NCI-H345 (cell line): ENCODE measurements at regions not wholly inside any gene's neighbourhood (a gene's known extent, or its start where the extent isn't known, plus 50 kb on each side); places are given as distances from the start of the nearest gene placed in this dataset.

Experiments
- DNase-seq: peaks from one replicate; lab custom pipeline; 2025; lab: John Stamatoyannopoulos, UW

DNA sequence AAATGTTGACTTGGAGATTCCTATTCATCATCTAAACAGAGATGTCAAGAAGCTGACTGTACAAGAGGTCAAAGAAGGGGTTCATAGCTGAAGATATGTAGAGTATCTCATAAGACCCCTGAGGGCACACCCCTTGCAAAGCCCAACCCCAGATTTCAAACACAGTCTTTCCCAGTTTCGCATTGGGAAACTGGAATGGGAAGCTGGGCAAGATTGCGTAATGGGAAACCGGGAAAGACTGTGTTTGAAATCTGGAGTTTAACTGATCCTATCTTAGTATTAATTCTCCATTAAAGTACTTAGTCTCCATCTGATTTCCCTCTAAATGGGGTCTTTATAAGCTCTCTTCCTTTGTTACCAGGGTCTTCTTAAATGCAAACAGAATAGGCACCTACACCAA lies 99.5 kb downstream of the FAM76B start:
- no peak for DNase-seq

DNA sequence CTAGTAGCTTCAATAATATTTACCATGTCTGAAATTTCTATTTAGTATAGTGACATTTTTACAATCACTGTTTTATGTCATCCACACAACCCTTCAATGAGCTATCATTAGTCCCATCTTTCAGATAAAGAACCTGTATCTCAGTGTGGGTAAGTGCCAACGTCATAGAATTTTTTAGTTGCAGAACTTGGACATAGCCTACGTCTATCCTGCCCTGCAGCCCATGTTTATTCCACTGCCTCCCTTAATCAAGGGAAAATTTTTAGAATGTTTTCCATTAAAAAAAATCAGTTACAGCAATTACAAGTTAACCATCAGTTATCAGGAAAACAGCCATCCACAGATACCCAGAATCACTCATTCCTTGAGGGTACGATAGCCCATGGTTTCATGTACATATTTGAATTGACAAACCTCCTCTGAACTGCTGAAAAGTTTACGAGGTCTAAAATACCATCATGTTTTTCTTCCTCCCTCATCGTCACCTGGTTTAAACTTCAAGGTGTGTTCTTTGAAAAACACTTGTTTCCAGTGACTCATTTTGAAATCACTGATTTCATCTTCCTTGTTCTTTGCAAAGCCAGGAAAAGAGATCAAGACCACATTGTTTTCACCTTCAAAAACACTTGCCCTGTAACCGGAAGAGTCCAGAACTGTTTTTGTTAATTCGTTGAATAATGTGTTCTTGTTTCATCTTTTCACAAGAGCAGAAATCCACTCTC lies 100.9 kb downstream of the FAM76B start:
- no peak for DNase-seq

DNA sequence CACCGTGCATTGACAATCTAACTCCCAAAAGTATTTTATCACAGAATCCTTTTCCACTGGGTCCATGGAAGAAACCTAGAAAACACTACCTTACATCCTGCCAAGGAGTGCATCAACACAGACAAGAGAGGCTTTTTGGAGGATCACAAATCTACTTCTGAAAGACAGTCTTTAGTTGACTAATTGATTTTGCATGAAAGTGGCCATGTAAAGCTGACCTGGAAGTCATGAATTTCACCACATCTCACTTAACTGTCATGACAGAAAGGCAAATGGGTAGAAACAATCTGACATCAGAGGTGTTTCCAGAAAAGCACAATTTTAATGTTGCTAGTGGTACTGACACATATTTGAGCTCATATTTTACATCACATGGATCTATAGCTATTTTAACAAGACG lies 101.6 kb downstream of the FAM76B start:
- no peak for DNase-seq

DNA sequence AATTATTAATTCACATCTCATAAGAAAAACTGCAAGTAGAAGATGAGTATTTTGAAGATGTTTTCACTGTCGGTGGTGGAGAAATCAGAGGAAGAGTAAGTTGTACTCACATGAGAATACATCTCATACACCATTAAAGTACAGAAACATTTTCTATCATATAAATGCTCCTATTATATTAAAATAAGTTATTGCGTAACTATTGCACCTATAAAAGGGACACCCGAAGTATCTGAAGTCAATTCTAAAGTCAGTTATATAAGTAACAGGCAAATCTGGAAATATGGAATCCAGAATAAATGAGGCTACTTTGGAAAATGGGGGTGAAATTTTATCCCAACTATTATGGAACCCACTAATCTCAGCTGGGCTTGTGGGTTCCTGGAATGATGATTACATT lies 103.3 kb downstream of the FAM76B start:
- no peak for DNase-seq

DNA sequence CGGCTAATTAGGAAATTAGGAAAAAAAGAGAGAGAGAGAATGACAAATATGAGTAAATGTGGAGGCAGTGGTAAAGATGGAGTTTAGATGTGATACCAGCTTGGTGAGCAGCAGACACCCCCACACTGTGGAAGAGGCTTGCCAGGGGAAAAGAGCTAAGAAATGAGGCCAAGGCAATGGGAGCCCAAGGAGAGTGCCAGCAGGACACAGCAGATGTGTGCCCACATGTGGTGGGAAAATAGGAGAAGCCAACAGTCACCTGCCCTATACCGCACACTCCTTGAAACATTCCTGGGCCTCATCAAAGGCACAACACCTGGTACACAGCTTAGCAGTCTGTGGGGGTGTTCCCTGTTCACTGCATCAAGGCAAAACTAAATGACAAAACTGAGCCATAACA lies 104.9 kb downstream of the FAM76B start:
- DNase-seq: no peak

DNA sequence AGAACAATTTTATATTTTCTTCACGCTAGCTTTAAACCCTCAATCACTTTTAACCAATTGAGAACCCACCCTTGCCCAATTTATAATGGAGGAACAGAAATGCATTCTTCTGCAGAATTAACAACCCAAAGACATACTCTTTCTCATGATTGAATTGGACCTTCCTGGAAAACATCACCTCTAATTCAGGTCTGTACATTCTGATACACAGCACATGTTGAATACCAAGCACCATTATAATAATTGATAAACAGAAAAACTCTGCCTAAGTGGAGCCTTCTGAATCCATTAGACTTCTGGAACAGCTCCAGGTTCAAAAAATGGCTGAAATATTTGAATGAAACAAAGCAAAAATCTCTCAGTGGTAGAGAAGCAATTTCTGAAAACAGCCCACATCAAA lies 105.4 kb downstream of the FAM76B start:
- no peak for DNase-seq

DNA sequence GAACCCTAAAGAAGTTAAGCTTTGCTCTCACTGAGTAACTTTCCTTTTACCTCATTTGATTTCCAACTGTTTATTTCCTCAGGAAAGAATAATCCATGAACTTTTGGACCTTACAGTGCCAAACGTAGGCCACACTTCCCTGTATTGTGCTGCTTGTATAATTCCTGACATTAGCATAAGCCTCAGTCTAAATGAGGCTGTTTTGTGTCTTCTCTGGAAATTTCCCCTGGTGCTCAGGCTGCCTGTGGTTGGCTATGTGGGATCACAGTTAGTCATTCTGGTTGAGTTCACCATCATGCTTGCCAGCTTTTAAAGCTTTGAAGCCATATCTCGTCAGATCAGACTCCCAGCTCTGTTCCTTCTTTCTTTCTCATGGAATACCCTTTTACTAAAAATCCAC lies 107.0 kb downstream of the FAM76B start:
- no peak for DNase-seq

DNA sequence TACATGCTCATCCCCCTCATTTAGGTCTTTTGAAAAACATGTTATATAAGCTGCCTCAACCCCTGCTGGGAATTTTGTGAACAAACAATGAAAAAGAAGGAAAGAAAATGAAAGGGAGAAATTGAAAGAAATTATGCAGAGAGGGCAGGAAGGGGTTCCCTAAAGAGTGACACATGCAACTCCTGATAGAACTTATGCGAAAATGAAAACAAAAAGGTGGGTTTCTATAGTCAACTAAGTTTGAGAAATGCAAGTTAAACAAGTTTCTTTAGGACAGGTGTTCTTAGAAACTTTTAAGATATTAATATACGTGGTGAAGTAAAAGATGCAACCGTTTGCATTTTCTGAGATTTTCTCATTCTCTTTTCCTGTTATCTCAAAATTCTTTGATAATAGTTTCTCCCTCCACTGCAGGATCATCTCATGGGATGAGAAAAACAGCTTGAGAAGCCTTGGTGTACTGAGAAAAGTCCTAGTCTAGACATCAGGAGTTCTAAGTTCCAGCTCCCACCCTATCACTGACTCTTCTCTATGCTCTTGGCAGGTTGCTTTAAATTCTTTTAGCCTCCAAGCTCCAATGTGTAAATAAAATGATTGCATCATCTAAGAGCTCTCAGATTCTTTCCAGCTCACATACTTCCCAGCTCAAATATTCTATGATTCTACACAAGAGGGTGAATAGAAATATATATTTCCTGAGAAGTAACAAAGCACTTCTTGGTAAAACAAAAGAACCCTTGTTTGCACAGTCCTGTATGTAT lies 109.2 kb downstream of the FAM76B start:
- DNase-seq: no peak

DNA sequence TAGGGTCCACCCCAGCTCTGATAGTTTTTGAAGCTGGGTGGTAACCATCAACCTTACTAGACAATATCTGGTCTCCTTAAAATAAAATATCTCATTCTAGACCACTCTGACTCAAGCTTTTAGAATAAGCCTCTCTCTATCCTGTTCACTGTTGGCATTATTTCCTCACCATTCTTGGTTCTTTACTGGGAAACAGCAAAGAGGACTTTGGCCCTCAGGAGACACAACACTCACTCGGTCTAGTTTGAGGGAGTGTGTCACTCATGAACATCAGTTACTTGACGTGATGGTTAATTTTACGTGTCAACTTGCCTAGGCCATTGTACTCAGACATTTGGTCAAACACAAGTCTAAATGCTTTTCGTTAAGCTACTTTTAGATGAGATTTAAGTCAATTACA lies 110.6 kb downstream of the FAM76B start:
- DNase-seq: no peak

DNA sequence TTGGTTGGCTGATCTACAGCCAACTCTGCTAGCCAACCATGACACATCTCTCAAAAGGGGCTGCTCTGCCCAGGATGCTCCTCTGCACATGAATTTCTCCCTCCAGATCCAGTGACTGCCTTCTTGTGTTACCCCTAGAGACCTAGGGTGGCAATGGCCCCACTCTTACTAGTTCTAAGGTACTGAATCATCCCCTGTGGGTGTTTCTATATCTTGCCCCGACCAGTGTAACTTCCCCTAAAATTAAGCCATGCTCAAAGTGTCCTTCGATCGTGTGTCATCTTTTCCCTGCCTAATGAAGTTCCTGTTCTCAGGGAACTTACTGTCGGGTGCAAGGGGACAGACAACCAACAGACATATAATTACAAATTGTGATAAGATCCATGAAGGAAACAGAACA lies 113.3 kb downstream of the FAM76B start:
- DNase-seq: no peak

DNA sequence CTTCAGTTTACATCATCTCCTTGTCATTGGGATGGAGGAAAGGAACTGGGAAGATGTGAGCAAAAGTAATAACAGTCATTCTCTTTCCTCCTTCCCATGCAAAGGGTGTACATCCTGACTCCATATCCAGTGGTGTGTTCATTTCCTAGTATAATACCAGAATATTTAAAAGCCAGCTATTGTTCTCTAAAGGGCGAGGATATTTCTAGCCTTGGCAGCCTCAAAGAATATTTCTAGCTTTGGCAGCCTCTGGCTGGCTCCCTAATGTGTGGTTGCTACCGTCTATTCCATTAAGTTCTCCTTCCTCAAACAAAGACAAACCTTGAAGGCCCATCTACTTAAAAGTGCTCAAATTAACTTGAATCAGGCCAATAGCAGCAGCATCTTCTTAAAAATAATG lies 114.0 kb downstream of the FAM76B start:
- no peak for DNase-seq

DNA sequence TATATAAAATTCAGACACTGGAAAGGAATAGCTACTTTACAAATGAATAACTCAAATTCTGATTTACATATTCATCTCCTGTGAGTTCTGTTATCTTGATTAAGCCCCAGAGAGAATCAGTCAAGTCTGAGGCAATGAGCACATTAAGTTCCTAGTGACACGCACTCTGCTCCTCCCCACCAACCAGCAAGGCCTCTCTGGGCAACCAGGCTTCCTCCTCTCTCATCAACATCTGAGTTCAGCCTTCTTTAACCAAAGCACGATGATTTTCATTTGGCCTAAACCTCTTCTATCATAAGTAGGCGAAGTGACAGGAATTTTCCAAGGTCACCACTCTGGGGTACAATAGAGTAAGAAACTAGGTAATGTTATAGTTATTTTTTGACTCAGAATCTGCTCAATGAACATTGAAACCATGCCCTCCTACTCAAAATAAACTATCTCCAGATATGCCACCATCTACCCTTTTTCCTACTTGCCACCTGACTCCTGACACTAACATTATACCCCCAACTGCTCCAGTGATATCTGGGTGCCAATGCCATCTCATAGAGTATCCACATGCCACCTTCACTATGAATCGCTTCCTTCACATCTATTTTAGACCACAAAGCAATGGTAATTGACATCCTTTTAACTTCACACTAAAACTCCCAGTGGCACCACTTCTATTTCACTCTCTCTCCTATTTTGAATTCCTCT lies 114.8 kb downstream of the FAM76B start:
- no peak for DNase-seq

DNA sequence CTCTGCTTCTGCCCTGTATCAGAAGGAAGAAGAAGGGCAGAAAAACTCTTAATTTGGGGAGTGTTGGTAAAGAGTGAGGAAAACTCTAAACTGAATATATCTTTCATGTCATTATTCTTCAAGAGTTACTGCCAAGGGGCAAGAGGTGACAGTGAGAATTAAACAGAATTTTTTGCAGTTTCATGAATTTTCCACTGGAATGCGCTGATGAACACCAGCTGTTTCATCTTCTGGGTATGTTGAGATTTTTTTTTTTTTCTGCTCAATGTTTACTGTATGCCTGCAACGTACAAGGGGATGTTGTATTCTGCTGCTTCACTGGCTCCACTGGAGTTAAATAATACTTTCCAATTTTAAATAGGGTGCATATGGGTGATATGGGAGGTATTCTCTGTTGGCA lies 117.8 kb downstream of the FAM76B start:
- DNase-seq: no peak

DNA sequence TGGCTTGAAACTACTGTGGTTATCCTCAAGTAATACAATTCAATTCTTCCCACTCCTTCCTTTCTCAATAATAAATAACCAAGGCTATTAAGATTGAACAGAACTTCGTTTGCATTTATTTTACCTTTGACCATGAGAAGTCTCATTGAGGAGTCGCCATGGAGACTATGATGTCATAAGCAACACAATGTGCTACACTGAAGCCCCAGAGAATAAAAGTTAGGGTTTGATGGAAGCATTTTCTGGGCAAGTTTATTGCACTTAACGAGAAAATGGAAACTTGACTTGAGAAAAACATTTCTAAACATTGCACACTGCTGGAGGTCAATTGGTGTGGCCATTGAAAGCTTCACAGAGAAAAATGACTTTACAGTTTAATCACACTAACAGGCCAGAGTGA lies 121.5 kb downstream of the FAM76B start:
- DNase-seq: no peak

DNA sequence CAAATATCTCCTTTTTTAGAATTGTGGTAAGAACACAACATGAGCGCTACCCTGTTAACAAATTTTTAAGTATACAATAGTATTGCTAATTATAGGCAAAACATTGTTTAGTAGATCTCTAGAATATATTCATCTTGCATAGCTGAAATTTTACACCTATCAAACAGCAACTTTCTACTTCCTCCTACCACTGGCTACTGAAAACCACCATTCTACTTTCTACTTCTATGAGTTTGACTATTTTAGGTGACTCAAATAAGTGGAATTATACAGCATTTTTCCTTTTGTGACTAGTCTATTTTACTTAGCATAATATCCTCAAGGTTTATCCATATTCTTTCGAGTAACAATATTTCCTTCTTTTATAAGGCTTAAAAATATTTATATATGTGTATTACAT lies 128.4 kb downstream of the FAM76B start:
- no peak for DNase-seq

DNA sequence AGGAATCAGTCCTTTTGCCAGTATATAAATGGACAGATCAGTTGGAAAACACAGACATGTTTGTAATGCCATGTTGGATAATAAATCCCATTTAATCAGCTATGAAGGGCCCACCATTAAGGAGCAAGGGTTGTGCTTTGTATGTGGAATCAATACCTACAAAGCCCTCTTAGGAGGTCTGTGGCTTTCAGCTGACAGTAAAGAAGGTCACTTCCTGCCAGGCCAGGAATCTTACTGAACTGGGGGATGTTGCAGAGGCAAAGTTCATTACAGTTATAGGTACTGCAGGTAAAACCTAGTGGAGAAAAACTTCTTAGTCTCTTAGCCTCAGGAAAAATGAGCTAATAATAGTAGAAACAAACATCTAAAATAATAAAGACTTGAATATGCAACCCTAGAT lies 129.5 kb downstream of the FAM76B start:
- DNase-seq: no peak

DNA sequence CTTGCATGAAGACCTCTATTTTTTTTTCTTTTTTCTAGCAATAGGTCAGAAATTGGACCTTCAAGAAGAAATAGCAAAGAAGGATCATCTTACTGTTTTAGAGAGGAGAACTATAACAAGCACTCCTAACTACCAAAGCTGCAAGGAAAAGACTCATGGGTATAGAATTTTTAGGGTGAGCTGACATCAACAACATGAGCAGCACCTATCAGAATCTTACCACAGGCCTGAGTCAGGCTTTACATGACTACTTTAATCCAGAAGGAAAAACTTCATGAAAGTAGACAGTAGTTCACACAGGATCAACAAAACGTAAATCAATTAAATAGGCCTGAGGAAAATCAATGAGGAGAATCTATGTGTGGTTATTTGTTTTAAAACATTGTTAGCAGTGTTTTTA lies 130.5 kb downstream of the FAM76B start:
- no peak for DNase-seq

DNA sequence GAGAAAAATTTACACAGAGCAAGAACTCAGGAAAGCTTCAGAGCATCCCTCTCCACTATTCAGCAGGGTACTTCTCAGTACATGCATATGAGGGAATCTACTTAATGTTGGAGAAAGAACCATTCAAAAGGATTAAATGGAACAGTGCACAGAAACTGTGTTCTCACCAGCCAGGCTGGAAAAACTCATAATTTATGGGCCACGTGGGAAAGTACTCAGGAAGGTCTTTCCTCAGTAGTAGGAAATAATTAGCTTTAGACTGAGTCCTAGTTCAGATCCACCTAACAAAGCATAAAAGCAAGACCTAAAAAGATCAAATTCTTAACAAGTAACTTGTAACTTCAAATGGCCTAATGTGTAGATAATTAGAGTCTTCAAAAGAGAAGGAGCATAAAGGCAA lies 134.0 kb downstream of the FAM76B start:
- DNase-seq: no peak

DNA sequence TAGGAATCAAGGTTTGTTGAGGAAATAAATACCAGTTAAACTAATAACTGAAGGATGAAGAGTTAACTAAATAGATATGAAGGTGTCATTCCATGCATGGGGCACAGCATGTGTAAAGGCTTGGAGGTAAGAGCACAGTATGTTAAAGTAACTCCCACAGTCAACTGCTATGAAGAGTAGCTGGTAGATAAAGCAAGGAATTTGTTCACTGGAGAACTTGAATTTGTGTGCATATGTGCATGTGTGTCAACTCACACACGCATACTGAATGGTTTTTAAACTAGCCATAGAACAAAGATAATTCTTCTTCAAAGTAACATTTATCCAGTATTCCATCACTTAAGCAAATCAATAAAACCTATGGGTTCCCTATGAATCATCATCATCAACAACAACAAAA lies 135.9 kb downstream of the FAM76B start:
- no peak for DNase-seq

DNA sequence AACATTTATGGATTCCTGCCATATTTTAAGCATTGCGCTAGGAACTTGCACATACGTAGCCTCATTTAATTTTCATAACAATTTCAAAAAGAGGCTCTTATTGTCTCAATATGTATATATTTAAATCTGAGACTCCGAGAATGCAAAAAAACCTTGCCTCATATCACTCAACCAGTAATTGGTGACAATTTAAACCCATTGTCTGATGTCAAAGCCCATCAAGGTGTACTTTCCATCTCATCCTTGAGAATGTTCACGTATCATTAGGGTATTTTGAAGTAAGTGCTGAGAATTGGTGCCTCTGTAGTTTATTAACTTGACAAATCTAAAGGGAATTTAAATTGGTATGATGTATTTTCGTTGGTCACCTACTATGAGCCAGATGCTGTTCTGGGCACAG lies 136.5 kb downstream of the FAM76B start:
- no peak for DNase-seq

DNA sequence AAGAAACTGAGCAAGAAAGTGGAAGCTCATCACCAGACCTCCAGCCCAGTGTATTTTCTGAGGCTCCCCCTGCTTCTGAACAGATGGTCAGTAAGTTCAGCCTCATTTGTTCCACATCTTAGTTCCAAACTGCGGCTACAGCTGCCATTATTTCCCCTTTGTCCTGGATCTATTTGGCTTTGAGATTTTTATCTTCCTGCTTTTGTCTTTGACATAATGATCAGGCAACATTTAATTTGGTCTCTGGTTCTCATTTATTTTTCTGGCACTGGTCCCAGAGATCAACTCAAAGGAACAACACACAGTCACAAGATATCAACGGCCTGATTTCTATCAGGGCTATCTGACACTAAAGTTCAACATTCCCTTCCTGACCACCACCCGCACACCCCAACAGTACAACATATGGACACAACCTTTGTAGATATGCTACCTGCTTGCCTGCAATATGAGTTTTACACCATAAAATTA lies 137.5 kb downstream of the FAM76B start:
- no peak for DNase-seq

DNA sequence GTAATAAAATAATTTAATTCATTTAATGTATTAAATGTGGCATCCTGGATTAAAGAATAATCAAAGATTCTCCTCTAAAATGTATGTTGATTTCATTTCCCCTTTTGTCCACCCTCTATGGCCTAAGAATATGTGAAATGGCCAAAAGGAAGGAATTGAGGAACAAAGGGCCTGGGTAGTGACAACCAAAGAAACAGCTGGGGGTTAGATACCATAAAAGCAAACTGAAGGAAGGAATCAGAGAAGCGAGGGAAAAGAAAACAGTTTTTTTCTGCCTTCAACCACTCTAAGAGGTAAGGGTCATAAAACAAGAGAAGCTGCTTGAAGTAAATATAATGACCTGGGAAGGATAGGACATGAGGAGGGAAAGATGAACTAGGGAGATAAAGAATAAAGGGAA lies 139.3 kb downstream of the FAM76B start:
- no peak for DNase-seq

DNA sequence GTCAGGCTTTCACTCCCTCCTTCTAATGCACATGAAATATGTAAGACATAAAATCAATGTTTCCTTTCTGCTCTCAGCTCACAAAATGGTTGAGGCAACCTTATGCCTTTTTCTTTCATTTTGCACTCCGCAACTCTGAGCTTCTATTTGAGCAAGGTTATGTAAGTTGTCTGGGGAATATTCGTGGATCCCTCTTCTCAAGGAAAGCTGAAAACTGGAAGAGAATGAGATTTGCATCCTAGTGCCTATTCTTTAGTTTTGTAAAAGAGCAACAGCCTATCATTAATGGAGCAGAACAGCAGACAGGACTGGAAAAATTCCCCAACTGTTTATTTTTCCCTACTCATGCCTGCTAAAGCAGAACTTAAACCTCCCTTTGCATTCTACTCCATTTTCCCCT lies 141.7 kb downstream of the FAM76B start:
- DNase-seq: no peak
